Body of pancreas (tissue), 4 donors: ENCODE measurements at regions not wholly inside any gene's neighbourhood (a gene's known extent, or its start where the extent isn't known, plus 50 kb on each side); places are given as distances from the start of the nearest gene placed in this dataset. TPM values are rescaled to one million over a fixed set of nuclear protein-coding genes. Genes with fewer than 3 reads are reported as not detected.

Experiments used
- ATAC-seq: fragments of 150-250 bp; one replicate; pipeline ENCODE4 v1.9.1; 2016
- DNase-seq, 4 donors: peaks; one replicate each; pipeline ENCODE4 v3.0.0-alpha.2; 2019
- H3K27ac ChIP-seq, 4 donors: fragments of 200-600 bp; sonication (generic); 1 replicate in 3 of 4; 2 replicates in 1 of 4; pipeline versions ENCODE4 v1.5.1 to v1.6.1; 2016 to 2019; ENCODE audit warnings: mild to moderate bottlenecking in 1 of 4, mixed read lengths in 1 of 4, moderate library complexity in 1 of 4
- H3K27me3 ChIP-seq, 2 donors: fragments of 200-600 bp; sonication (generic); one replicate each; pipeline ENCODE4 v1.6.0; 2016; ENCODE audit warnings: mild to moderate bottlenecking in 1 of 2
- H3K36me3 ChIP-seq, 2 donors: fragments of 200-600 bp; sonication (generic); replicated peaks in 1 of 2; 2 replicates each; pipeline ENCODE4 v1.5.1; 2016; ENCODE audit warnings: low read depth in 2 of 2; ENCODE audit not compliant: insufficient read depth in 1 of 2
- H3K4me1 ChIP-seq: fragments of 200-600 bp; sonication (generic); one replicate; pipeline ENCODE4 v1.6.0; 2016
- H3K4me3 ChIP-seq, 2 donors: fragments of 200-600 bp; sonication (generic); 1 replicate in 1 of 2; 2 replicates in 1 of 2; pipeline ENCODE4 v1.5.1; 2016 to 2019
- H3K9me3 ChIP-seq, 3 donors: fragments of 200-600 bp; sonication (generic); 1 replicate in 2 of 3; 2 replicates in 1 of 3; pipeline ENCODE4 v1.5.1; 2016
- POLR2A ChIP-seq, 3 donors: fragments of 450-650 bp; IDR thresholded peaks; one replicate each; pipeline ENCODE4 v1.6.1; 2016; ENCODE audit warnings: antibody characterized with exemption in 3 of 3, mild to moderate bottlenecking in 2 of 3
- WGBS, 2 donors: methylation state at CpG; one replicate each; pipeline ENCODE4 v1.1.5; 2017; 5-methylcytosine and 5-hydroxymethylcytosine counted together
- intact Hi-C: fragments of 100-400 bp; cut with DNase I; formaldehyde crosslinking; loops from one replicate; pipeline ENCODE4 v1.15.1; 2023
- small RNA-seq: library from RNA; depleted of rRNA; stranded (forward); fragments of <200 nt; gene quantifications from one replicate; pipeline ENCODE3, GENCODE V24; 2016
- TF ChIP-seq, protein P1 (sequence below), 7 experiments: fragments of 450-650 bp in 4 of 7; fragments of 200-600 bp in 3 of 7; sonication (generic) in 3 of 7; IDR thresholded peaks; one replicate each; pipeline ENCODE4 v1.5.1; 2016 to 2019; ENCODE audit warnings: antibody characterized with exemption in 7 of 7

DNA sequence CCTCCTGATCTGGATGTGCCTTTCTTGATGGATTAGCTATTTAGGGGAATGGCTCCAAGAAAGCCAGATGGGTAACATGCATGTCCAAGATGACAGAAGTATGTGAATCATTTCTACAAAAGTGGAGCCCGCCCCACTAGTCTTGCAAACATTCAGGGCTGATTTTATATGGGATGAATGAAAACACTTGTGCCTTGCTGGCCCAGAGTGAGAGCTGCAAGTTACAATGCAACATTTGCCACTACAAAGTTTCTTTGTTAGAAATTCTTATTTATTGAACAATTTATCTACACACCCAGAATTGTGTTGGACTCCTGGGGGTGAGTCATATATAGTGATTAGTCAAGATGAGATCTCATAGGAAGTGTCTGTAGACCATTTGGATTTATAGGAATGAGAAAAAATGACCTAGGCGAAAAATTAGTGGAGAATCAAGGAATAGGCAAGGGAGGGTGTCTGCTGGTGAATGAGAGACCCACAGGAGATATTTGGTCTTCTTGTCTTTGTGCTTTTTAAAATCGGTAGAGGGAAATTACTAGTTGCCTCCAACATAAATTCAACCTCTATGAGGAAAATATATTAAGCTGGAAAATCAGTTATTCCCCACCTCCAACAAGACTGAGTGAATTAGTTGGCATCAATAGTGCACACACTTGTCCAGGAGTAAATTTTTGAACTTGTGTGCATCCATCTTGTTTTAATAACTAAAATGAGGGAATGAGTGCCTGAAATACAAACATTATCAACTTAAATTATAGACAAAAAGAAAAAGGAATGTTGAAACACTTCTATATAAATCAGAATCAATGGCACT is 53.5 kb upstream of the DCBLD2 start:
- Histone ChIP-seq H3K4me1 (no peaks in the 10 kb centered on the region), H3K9me3 (no peaks in the 10 kb centered on the region), H3K36me3 (no peaks in the 10 kb centered on the region), H3K4me3 (no peak overlapping the region), H3K27me3 (no peaks in the 10 kb centered on the region), H3K27ac (no peak overlapping the region)
- DNase-seq (no peak), ATAC-seq (no peak)
- intact Hi-C loops: no loop called here
- TF ChIP-seq, protein P1, sequence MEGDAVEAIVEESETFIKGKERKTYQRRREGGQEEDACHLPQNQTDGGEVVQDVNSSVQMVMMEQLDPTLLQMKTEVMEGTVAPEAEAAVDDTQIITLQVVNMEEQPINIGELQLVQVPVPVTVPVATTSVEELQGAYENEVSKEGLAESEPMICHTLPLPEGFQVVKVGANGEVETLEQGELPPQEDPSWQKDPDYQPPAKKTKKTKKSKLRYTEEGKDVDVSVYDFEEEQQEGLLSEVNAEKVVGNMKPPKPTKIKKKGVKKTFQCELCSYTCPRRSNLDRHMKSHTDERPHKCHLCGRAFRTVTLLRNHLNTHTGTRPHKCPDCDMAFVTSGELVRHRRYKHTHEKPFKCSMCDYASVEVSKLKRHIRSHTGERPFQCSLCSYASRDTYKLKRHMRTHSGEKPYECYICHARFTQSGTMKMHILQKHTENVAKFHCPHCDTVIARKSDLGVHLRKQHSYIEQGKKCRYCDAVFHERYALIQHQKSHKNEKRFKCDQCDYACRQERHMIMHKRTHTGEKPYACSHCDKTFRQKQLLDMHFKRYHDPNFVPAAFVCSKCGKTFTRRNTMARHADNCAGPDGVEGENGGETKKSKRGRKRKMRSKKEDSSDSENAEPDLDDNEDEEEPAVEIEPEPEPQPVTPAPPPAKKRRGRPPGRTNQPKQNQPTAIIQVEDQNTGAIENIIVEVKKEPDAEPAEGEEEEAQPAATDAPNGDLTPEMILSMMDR (IDR thresholded peaks at IDR 0.05): no peak
- TF ChIP-seq POLR2A (IDR thresholded peaks at IDR 0.05): no peak
- 66 to 72% methylated on average over 3 of the region's 3 CpGs for WGBS, 2 donors

DNA sequence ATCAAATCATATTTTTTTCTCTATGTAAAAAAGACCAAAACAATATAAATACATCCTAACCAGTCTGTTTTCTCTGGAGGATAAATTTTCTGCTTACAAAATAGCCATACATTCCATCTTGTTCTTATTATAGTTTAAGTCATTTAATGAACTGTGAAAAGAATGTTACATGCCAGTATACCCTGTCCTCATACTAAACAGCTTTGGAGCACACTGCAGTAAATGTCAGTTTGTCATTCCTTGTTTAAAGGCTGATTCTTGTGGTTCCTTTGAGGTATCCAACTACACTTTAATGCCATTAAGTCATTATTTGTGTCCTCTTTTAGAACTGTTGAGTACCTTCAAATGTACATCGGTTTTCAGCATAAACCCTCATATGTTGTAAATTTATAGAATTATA is 52.7 kb upstream of the DCBLD2 start:
- DNase-seq (no peak), ATAC-seq (no peak)
- whole genome bisulfite sequencing, 2 donors: 42 to 65% methylated on average over 1 of the region's 1 CpG
- intact Hi-C loops: no loop called here
- Histone ChIP-seq H3K36me3 (no peaks in the 10 kb centered on the region), H3K4me3 (no peak overlapping the region), H3K27me3 (no peaks in the 10 kb centered on the region), H3K9me3 (no peaks in the 10 kb centered on the region), H3K4me1 (no peaks in the 10 kb centered on the region), H3K27ac (no peak overlapping the region)
- TF ChIP-seq, protein P1 (IDR thresholded peaks at IDR 0.05): no peak
- TF ChIP-seq POLR2A (IDR thresholded peaks at IDR 0.05): no peak

DNA sequence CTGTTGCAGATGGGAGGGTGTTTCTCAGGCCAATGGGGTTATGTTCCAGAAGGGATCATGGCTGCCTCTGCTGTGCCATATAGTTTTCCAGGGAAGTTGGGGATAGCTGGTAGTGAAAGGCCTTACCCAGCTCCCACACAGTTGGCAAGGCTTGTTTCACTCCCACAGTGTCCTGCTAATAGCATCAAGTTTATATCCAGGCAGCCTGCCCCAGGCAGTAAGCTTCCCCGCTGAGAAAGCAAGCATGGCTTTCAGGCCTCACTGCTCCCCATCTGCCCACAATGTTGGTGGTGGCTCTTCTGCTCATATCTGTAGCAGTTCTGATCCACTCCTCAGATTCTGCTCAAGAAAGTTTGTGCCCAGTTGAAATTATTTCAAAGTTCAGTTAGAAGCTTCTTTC is 50.9 kb upstream of the DCBLD2 start:
- intact Hi-C loops: no loop called here
- Histone ChIP-seq H3K27ac (no peak overlapping the region), H3K27me3 (no peaks in the 10 kb centered on the region), H3K36me3 (no peaks in the 10 kb centered on the region), H3K4me1 (no peaks in the 10 kb centered on the region), H3K9me3 (no peaks in the 10 kb centered on the region), H3K4me3 (no peak overlapping the region)
- DNase-seq (no peak), ATAC-seq (no peak)
- 91 to 100% methylated on average over 1 of the region's 1 CpG for WGBS, 2 donors
- TF ChIP-seq, protein P1 (IDR thresholded peaks at IDR 0.05): no peak
- TF ChIP-seq POLR2A (IDR thresholded peaks at IDR 0.05): no peak

Small RNA genes in the stretch of these regions (small RNA-seq; reads per million reads assigned to genes)
- gene AC107297.1 (not detected), gene RF00066 (not detected)
